ENCODE measurements at regions not wholly inside any gene's neighbourhood (a gene's known extent, or its start where the extent isn't known, plus 50 kb on each side); places are given as distances from the start of the nearest gene placed in this dataset.

GRCh38 chr10:4460267-4460666, 365.7 kb upstream of the AKR1E2 start:
- H3K4me3 ChIP-seq (ENCODE audit: low read depth, low read length), result no peak overlapping the region
- no peak for DNase-seq (ENCODE audit: low read depth)
- no peak for TF ChIP-seq CTCF (IDR thresholded peaks at IDR 0.05; ENCODE audit: insufficient read depth, low read length)

GRCh38 chr10:4459531-4459930, 366.5 kb upstream of the AKR1E2 start:
- TF ChIP-seq CTCF (IDR thresholded peaks at IDR 0.05; ENCODE audit: insufficient read depth, low read length), result no peak
- no peak overlapping the region for H3K4me3 ChIP-seq (ENCODE audit: low read depth, low read length)
- no peak for DNase-seq (ENCODE audit: low read depth)

- no peak for DNase-seq (ENCODE audit: low read depth)
- no peak for TF ChIP-seq CTCF (IDR thresholded peaks at IDR 0.05; ENCODE audit: insufficient read depth, low read length)
- H3K4me3 ChIP-seq (ENCODE audit: low read depth, low read length), result no peak overlapping the region
Measured at GRCh38 chr10:4457597-4457996, 368.4 kb upstream of the AKR1E2 start.

- no peak for TF ChIP-seq CTCF (IDR thresholded peaks at IDR 0.05; ENCODE audit: insufficient read depth, low read length)
- DNase-seq (ENCODE audit: low read depth), result no peak
- H3K4me3 ChIP-seq (ENCODE audit: low read depth, low read length), result no peak overlapping the region
Measured at GRCh38 chr10:4456776-4457175, 369.2 kb upstream of the AKR1E2 start.

- DNase-seq (ENCODE audit: low read depth), result no peak
- TF ChIP-seq CTCF (IDR thresholded peaks at IDR 0.05; ENCODE audit: insufficient read depth, low read length), result no peak
- H3K4me3 ChIP-seq (ENCODE audit: low read depth, low read length), result no peak overlapping the region
Measured at GRCh38 chr10:4456279-4456678, 369.7 kb upstream of the AKR1E2 start.

GRCh38 chr10:4453950-4454349, 372.1 kb upstream of the AKR1E2 start:
- no peak for TF ChIP-seq CTCF (IDR thresholded peaks at IDR 0.05; ENCODE audit: insufficient read depth, low read length)
- no peak overlapping the region for H3K4me3 ChIP-seq (ENCODE audit: low read depth, low read length)
- DNase-seq (ENCODE audit: low read depth), result no peak

- H3K4me3 ChIP-seq (ENCODE audit: low read depth, low read length), result no peak overlapping the region
- no peak for TF ChIP-seq CTCF (IDR thresholded peaks at IDR 0.05; ENCODE audit: insufficient read depth, low read length)
- DNase-seq (ENCODE audit: low read depth), result no peak
Measured at GRCh38 chr10:4453276-4453675, 372.7 kb upstream of the AKR1E2 start.

Measured in fibroblast of the aortic adventitia (primary cell).